ENCODE measurements at regions not wholly inside any gene's neighbourhood (a gene's known extent, or its start where the extent isn't known, plus 50 kb on each side); places are given as distances from the start of the nearest gene placed in this dataset.
A peak's percentile ranks its signal among the peaks of the same experiment; 100 is the strongest.
"Not testable (repeated sequence)": the region's sequence is repeated elsewhere in the genome, so short reads cannot be mapped to it uniquely, and the experiment has no call there.

DNA sequence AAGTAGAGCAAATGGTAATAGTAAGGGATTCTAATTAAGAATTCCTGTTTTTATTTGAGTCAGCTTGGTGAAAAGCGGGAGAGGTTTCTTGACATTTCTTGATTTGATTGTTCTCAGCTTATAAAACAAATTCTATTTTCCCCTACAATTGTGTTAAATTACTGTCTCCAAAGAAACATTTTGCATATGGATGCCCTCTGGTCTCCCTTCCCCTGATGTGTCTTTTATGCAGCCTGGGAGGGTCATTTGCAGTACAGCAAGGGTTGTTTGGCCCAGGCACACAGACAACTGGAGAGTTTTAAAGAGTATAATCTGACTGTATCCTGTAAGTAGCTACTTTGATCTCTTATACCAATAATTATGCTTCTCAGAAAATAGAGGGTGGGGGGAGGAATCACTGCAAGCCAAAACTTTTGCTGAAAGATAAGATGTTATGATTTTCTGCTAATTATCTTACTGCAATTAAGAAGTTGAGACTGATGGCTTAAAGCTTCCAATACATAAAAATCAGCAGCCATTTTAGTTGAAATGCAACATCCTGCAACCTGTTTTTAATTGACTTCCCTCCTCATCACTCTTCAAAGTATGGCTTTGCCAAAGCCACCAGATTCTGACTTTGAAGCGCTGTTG, 204.1 kb upstream of the SEMA6A start:
- DNase-seq (ENCODE audit: low spot score), result no peak

DNA sequence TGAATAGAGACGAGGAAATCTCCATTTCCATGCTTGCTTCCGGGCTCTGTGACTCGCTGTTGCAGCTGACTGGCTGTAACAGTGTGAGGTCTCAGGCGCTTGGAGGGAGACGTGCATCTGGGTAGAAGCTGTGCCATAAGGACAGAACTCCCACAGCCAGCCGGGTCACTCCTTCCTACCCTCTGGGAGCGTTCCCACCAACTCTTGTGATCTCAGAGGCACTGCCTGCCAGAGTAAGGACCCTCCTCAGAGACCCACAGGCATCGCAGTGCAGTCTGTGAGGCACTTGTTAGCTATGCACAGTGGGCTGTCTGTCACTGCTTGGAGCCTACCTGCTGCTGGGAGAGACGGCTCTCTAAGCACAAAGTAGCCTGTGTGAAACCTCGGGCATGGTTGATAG, 203.4 kb upstream of the SEMA6A start:
- DNase-seq (ENCODE audit: low spot score), result peak; percentile 18

DNA sequence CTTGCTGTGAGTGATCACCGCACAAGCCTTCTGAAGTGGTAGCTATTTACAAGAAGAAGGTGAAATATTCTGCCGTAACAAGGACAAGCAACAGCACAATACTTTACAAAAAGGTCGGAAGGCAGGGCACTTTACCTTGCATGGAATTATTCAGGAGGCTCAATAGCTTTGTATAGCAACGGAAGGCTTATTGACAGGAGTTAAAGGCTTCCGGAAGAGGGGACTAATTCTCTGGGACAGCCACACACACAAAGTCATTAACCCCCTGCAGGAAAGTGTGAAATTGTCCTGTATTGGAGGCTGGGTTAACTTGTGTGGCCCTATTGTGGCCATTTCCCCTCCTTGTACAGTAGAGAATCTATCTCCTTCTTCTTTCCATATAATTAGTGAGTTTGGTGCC, 199.3 kb upstream of the SEMA6A start:
- no peak for DNase-seq (ENCODE audit: low spot score)

DNA sequence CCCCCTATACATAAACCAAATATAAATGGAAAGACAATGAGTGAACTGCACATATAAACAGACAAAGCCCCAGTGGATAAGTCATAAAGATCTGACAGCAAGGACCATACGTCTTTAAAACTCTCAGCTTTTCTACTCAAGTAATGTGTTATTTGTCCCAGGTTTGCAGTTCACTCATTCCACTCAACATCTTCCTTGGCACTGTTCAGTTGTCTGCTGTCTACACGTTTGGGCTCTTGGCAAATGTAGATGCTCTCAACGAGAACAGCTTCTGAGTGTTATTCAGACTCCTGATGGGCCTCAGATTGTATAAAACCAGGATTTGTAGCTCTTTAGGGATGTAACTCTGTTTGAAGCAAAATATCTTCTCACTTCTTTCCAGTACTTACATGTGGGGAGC, 198.2 kb upstream of the SEMA6A start:
- no peak for DNase-seq (ENCODE audit: low spot score)

DNA sequence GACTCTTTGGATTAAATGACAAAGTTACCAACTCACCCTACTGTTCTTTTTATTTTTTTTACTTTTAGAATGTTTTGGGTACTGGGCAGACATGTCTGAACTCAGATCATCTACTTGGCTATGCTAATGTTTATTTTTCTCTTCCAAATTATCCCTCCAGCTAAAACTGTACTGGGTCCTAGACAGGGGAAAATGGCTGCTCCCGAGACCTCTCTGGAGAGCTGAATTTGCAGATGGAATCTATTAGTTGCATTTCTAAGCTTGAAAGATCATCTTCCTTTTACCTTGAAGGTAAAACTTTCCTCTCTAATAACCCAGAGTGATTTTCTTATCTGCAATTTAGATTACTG, 197.5 kb upstream of the SEMA6A start:
- DNase-seq (ENCODE audit: low spot score), result no peak

DNA sequence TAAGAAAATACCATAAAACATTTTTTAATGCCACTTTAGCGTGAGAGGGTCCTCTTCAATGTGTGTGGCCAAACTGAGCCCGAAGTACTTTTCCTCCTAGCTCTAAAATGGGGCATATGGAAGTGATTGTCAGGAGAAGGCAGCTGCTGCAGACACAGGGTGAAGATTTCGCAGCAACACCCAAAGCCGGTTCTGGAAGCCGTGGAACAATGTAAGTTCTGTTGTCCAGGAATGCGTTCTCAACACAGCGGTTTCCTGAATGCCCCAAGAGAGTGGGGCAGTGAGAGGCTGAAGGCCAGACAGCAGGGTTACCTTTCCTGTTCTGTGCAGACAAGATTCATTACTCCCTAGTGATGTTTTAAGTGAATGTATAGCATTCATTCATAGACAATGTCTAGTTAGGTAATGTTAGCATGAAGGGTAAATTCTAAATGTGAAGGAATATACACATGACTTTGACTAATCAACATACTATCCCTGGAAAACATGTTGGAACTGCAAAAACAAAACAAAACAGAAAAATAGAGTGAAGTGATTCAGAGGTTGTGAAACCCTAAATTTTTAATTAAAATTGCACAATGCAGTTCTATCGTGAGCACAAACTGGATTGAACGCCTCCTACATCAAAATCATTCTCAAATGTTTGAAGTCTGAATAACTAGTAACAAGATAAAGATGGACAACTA, 197.0 kb upstream of the SEMA6A start:
- no peak for DNase-seq (ENCODE audit: low spot score)

DNA sequence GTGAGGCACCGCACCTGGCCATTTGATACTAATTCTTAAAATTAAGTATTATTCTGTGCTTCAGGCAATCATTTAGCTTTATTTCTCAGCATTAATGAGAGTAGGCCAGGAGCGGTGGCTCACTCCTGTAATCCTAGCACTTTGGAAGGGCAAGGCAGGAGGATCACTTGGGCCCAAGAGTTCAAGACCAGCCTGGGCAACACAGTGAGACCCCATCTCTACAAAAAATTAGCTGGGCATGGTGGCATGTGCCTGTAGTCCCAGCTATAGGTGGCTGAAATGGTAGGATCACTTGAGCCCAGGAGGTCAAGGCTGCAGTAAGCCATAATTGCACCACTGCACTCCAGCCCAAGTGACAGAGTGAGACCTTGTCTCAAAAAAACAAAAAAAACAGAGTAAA, 195.3 kb upstream of the SEMA6A start:
- not testable (repeated sequence) for DNase-seq (ENCODE audit: low spot score)

DNA sequence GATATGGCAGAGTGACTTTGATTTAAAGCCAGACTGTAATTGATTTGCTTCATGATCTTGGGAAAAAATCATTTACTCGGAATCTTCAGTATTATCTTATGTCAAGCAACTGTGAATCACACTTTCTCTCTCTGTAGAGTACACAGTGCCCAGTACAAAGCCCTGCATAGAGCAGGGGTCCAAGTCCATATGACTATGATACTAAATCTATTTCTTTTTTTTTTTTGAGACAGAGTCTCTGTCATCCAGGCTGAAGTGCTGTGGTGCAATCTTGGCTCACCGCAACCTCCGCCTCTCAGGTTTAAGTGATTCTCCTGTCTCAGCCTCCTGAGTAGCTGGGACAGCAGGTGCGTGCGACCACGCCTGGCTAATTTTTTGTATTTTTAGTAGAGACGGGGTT, 194.8 kb upstream of the SEMA6A start:
- no peak for DNase-seq (ENCODE audit: low spot score)

DNA sequence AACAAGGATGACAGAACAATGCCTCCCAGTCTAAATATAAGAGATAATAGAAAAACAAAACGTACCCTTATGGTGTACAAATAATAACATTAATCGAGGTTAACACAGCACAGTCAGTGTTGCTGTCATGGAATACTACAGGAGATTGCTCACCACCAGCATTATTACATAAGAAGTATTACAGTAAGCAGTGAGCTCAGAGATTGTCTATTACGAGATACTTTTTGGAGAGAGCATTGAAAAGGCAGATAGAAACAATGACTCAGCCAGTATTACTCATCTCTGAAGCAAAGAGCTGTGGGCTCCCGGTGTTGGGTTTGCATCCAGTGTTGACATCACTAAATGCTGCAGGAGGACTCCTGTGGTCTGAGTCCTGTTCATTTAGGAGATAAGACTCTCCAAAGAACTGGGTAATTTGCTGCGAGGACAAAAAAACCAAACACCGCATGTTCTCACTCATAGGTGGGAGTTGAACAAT, 191.9 kb upstream of the SEMA6A start:
- peak; percentile 33 for DNase-seq (ENCODE audit: low spot score)

DNA sequence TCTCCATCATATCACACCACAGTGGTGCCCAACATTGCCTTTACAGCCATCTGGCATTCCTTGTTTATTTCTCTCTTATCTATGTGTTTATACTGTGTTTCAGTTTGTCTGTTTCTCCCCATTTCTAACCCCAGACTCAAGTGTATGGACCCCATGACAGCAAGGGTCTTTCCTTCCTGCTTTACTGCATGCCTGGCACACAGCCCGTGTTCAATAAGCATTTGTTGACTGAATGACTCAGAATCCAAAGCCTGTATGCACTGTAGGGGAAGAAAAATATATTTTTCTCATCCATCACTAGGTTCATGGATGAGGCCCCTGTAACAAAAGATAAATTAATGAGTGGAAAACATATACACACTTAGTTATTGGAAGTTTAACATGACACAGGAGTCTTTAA, 190.8 kb upstream of the SEMA6A start:
- no peak for DNase-seq (ENCODE audit: low spot score)

DNA sequence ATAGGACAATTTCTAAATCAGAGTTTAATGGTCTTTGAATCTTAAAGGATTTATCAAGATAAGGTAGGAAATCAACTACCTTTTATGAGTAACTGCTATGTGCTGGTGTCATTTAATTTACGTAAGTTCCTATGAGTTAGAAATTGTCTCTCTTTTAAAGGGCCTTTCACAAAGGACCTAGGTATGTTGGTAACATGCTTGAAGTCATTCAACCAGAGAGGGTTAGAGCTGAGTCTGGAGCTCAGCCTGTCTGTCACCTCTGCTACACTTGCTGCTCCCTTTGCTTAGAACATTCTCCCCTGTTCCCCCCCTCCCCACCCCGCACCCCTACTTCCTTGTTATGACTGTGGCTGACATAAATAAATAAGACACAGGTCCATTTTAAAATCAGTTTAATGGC, 190.3 kb upstream of the SEMA6A start:
- no peak for DNase-seq (ENCODE audit: low spot score)

DNA sequence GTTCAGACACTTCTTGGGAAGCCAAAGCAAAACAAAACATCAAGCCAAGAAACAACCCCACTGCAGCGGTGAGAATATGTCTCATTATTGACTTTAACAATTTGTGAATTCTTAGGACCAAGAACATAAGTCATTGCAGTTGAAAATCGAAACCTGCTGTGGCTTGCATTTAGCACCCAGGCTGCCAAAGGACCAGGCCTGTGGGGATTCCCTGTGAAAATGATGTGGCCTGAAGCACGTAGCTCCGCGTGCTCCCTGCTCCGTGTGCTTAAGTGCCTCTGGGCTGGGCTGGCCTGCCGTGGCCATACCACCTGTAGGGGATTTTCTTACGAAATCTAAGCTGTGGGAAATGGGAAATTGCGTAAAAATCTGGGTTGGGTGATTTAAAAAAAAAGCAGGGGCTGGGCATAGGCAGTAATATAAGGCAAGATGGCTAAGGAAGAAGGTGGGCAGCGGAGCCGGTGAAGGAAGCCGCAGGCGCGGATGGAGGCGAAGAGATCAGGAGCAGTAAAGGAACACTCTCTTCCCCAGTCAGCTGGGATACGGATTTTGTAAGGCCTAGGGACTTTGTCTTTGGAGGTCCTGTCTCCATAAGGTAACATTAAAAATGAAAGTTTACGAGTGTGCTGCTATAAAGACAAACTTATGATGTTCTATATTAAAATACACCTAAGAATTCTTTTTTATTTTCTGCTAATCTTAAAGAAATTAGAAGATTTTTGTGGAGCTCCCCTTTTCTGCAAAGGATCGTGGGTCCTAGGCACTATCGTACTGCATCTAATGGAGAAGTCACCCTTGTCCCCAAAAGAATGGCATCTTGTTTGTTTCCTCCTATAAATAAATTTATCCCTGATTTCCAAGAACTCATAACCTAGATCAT, 189.6 kb upstream of the SEMA6A start:
- DNase-seq (ENCODE audit: low spot score), result no peak

DNA sequence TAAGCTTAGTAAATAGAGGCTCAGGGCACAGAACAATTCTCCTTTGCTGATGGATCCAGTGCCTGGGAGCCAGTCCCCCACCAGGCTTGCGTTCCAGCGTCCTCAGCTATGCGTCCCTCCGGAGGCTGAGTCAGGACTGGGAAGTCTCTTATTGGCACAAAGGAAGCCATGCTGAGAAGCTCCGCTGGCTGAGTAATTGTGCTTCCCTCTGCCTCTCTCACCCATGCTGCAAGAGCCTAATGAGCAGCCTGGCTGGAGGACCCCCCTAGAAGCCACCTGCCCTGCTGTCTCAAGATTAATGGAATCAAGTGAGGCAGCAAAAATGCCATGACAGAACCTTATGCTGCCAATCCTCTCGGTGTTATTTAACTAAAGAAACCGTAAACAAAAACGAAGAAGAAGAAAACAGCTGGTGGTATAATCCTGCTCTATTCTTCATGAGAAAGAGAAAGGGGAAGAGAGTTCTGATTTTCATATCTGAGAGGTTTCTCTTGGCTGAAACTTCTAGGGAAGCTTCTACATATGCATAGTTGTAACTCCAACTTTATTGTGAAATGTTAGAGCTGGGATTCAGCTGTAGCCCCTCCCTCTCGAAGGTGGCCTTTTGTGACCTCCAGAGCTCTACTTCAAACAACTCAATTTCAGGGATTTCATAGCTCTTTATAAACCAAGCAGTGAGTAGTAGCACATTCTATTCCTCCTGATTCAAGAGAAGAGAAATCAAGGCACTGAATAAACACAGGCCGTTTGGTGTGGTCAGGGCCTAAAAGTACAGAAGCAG, 185.4 kb upstream of the SEMA6A start:
- DNase-seq (ENCODE audit: low spot score), result no peak

DNA sequence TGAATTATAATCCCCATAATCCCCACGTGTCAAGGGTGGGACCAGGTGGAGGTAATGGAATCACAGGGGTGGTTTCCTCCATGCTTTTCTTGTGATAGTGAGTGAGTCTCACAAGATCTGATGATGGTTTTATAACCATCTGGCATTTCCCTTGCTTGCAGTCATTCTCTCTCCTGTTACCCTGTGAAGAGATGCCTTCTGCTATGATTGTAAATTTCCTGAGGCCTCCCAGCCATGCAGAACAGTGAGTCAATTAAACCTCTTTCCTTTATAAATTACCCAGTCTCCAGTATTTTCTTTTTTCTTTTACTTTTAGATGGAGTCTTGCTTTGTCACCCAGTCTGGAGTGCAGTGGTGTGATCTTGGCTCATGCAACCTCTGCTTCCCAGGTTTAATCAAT, 182.7 kb upstream of the SEMA6A start:
- DNase-seq (ENCODE audit: low spot score), result no peak

DNA sequence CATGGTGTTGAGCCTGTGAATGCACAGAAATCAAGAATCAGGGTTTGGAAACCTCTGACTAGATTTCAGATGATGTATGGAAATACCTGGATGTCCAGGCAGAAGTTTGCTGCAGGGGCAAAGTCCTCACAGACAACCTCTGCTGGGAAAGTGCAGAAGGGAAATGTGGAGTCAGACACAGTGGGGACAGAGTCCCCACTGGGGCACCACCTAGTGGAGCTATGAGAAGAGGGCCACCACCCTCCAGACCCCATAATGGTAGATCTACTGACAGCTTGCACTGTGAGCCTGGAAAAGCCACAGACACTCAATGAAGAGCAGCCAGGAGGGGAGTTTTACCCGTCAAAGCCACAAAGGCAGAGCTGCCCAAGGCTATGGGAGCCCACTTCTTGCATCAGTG, 181.9 kb upstream of the SEMA6A start:
- no peak for DNase-seq (ENCODE audit: low spot score)

DNA sequence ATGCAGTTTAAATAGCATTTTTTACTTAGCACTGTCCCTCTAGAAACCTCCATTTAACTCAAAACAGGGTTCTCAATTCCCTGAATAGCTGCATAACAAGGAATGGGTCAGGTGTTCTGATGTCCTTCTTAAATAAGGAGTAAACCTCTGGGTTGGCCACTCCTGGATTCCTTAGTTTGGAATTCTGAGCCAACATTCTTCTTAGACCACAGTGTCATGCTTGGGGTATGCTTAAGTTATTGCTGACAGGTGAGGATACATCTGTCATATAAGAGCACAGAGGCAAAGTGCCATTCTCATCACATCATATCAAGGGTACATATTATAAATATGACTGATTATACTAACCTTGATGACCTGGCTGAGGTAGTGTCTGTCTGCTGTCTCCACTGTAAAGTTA, 179.9 kb upstream of the SEMA6A start:
- DNase-seq (ENCODE audit: low spot score), result no peak

DNA sequence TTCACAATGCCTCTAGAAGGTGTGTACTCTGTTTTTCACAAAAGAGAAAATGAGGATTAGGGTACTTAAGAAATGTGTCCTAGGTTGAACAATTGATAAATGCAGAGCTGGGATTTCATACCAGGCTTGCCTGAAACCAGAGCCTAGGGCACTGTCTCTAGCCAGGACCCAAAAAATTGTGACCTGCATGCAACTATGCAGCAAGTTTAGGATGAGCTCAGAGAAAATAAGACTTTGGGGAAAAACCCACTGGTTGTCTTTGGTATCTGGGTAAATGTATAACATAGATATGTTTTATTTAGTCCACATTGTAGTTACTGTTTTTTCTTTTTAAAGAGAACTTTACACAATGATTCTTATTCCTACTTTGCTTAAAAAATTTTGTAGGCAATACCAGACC, 177.1 kb upstream of the SEMA6A start:
- no peak for DNase-seq (ENCODE audit: low spot score)

DNA sequence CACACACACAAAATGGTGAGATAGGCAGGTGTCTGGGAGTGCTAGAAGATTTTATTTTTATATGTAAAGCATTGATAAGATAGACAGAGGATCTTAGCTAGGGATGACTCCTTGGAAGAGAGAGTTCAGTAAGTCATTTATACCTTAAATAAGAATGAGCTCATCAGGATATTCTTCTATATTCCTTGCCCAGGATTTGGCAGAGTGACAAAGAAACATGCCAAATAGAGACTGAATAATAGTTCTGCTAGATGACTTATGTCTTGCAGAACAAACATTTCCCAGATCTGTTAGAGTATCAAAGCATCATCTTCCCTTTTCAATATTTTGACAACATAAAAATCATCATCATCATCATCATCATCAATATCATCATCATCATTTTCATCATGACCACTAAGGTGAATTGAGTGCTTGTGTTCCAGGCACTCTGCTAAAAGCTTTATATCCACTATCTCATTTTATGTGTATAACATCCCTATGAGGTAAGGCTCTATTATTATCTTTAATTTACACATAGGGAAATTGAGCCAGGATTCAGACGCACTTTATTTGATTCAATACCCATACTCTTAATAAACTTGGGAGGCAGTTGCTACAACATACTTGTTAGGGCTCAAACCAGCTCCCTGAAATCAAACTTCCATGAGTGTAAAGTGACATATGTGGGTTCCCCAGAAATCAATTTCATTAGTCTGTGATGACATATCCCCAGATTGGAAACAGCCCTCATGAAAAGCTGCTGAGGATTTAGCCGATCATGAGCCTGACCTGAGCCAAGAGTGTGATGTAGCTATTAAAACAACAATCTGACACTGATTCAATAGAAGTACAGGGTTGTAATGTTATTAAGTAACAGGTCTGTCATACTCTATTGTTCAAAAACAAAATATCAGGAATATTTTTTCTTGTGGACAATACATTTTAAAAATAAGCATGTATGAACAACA, 176.3 kb upstream of the SEMA6A start:
- DNase-seq (ENCODE audit: low spot score), result no peak

DNA sequence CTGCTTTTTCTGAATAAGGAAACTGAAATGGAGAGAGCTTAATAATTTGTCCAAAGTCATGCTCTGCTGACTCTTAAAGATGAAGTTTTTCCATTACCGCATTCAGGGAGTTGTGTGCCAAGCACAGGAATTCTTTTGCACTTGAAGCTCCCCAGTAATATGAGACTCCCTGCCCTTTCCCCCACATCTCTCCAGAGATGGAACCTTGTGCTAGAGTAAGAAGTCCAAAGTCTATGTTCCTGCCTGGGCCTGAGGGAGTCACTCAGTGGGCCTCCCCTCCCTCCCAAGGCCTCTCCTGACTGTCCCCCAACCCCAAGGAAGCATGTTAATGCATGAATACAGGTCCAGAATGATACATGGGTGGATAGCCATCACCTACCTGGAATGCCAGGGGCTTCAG, 173.3 kb upstream of the SEMA6A start:
- no peak for DNase-seq (ENCODE audit: low spot score)

DNA sequence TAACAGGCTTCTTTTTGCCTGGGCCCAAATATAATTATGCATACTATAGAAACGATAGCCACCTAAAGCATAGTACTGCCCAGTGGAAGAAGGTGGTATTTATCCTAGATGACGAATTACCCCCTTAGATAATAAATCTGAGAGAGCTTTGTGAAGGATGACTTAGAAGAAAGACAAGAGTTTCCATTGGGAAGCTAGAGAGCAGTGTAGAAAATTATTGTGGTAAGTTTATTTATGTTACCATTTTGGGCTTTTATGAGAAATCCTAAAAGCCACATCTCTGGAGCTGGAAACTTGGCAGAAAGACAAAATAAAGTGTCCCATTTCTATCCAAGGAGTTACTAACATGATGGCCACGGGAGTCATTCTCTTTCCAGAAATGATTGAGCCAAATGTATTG, 172.0 kb upstream of the SEMA6A start:
- DNase-seq (ENCODE audit: low spot score), result no peak

DNA sequence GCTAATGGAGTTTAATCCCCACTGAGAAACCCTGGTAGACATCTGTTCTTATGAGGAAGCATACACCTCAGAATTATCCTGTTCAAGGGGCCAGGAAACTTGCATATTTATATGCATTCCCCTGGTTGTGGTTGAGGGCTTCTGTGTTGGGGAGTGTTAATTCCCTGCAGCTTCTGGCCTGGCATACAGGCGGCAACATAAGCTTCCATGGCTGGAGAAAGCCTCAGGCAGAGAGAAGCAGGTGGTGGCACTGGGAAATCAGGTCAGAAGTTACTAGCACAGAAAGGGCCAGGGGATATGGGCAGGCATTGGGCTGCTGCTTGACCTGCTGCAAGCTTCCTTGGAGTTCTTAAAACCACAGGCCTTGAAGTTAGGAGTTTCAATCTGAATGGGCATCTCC, 166.1 kb upstream of the SEMA6A start:
- DNase-seq (ENCODE audit: low spot score), result no peak
